ENCODE measurements at regions not wholly inside any gene's neighbourhood (a gene's known extent, or its start where the extent isn't known, plus 50 kb on each side); places are given as distances from the start of the nearest gene placed in this dataset.
"Not testable (repeated sequence)": the region's sequence is repeated elsewhere in the genome, so short reads cannot be mapped to it uniquely, and the experiment has no call there.

DNA sequence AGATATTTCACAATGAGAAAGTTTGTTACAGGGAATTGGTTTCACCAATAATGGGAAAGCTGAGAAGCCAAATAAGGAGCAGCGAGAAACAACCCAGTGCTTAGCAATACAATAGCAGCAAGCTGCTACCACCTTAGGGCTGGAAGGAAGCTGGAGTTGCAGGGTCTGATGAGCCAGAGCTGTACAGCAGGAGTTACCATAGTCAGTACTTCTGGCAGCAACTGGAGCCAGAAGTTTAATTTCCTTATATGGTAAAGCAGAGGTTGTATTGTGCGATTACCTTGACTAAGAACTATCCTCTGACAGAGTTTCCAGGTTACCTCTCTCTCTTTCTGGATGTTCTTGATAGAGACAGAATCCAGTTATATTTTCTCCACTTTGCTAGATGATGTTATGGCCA, 137.1 kb upstream of the OLIG3 start:
- no peak overlapping the region for H3K4me3 Mint-ChIP-seq
- intact Hi-C loops (cut with micrococcal nuclease): no loop called here
- no peaks in the 10 kb centered on the region for H3K9me3 Mint-ChIP-seq
- H3K36me3 Mint-ChIP-seq (ENCODE audit: low read depth): no peaks in the 10 kb centered on the region
- no peak for DNase-seq (ENCODE audit: low spot score)
- no peaks in the 10 kb centered on the region for H3K4me1 Mint-ChIP-seq (ENCODE audit: low read depth)
- H3K27me3 Mint-ChIP-seq (ENCODE audit: insufficient read depth): peaks cover 13% of the 10 kb centered on the region
- H3K27ac Mint-ChIP-seq: no peak overlapping the region

DNA sequence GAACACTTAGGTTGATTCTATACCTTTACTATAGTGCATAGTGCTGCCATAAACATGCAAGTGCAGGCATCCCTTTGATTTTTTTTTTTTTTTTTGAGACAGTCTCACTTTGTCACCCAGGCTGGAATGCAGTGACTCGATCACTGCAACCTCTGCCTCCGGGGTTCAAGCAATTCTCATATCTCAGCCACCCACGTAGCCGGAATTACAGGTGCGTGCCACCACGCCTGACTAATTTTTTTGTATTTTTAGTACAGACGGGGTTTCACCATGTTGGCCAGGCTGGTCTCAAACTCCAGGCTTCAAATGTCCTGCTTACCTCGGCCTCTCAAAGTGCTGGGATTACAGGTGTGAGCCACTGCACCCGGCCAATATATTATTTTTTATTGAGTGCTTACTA, 140.0 kb upstream of the OLIG3 start:
- DNase-seq (ENCODE audit: low spot score); H3K27ac Mint-ChIP-seq; H3K4me3 Mint-ChIP-seq; H3K36me3 Mint-ChIP-seq (ENCODE audit: low read depth); intact Hi-C loops (cut with micrococcal nuclease); H3K9me3 Mint-ChIP-seq: not testable (repeated sequence)
- H3K27me3 Mint-ChIP-seq (ENCODE audit: insufficient read depth): peaks cover 11% of the 10 kb centered on the region
- H3K4me1 Mint-ChIP-seq (ENCODE audit: low read depth): peaks cover 10% of the 10 kb centered on the region

DNA sequence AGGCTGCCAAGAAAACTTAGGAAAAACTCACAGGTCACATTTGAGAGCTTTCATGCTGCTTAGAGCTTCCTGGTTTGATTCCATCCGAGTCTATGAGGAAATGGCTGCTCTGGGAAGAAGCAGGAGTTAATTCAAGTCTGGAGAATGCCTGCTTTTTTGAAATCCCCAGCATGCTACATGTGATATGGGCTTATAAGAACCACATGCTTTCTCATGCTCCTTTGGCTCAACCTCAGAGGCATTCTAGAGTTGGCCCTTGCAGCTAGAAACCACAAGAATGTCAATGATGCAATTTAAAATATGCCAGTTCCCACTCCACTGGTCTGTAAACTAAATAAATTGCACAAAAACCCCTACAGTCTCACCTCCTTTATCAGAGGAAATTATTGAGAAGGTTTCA, 142.9 kb upstream of the OLIG3 start:
- Mint-ChIP-seq H3K4me1 (ENCODE audit: low read depth) (peaks cover 16% of the 10 kb centered on the region), H3K27me3 (ENCODE audit: insufficient read depth) (peaks cover 9% of the 10 kb centered on the region), H3K4me3 (no peak overlapping the region), H3K9me3 (no peaks in the 10 kb centered on the region), H3K36me3 (ENCODE audit: low read depth) (no peaks in the 10 kb centered on the region), H3K27ac (no peak overlapping the region)
- intact Hi-C loops (cut with micrococcal nuclease): no loop called here
- no peak for DNase-seq (ENCODE audit: low spot score)

DNA sequence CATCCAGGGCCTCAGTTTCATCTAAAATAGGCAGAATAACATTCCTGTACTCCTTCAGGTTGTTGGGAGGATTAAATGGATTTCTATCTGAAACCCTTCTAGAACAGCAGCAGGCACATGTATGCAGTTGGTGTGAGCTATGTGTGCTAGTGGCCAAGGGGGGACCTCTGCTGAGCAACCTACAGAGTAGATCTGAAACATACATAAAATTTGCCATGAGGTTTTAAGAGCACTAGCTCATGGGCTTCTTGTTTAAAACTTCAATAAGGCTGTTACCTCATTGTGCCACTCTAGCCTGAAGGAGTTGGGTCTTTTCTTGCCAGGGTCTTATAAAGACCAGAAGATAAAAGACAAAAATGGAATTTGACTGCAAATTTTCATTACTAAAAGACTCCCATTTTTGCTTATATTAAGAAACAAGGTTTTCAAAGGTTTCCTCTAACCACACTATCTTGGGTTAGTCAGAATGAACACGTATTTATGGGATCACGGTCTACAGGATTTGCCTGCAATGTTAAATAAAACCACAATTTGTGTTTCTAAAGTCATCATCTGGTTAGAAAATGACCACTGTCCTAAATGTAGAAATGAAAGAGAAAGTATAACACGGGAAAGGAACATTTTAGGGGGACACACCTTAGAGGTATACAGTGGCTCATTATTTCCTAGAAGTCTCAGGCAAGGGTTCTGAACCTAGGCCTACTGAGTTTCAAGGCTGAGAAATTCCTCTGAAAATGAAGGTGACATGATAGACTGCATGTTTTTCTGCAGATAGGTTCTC, 144.9 kb upstream of the OLIG3 start:
- no peaks in the 10 kb centered on the region for H3K9me3 Mint-ChIP-seq
- DNase-seq (ENCODE audit: low spot score): no peak
- no peak overlapping the region for H3K27ac Mint-ChIP-seq
- H3K4me3 Mint-ChIP-seq: peak overlapping the region; percentile 2
- H3K4me1 Mint-ChIP-seq (ENCODE audit: low read depth): peaks cover 16% of the 10 kb centered on the region
- intact Hi-C loops (cut with micrococcal nuclease): no loop called here
- no peaks in the 10 kb centered on the region for H3K36me3 Mint-ChIP-seq (ENCODE audit: low read depth)
- H3K27me3 Mint-ChIP-seq (ENCODE audit: insufficient read depth): peaks cover 3% of the 10 kb centered on the region

DNA sequence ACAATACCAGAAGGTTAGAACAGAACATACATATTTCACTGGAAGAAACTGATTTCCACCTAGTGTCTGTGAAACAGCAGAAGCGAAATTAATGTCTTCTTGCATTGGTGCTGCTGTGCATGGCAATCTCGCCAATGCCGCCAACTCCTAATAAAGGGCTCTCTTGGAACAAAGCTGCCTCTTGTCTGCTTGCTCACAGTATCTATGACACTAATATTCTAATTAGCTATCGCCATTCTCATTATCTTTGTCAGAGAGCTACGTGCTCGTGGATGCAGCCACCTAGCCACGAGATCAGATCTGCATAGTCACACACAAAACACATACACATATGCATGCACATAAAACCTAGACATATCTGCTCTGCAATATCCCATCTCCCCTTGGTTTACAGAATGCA, 145.9 kb upstream of the OLIG3 start:
- peaks cover 3% of the 10 kb centered on the region for H3K27me3 Mint-ChIP-seq (ENCODE audit: insufficient read depth)
- no peak for DNase-seq (ENCODE audit: low spot score)
- peaks cover 21% of the 10 kb centered on the region for H3K4me1 Mint-ChIP-seq (ENCODE audit: low read depth)
- no peak overlapping the region for H3K27ac Mint-ChIP-seq
- no peak overlapping the region for H3K4me3 Mint-ChIP-seq
- intact Hi-C loops (cut with micrococcal nuclease): loop anchor here (2.0 to 5.0 kb wide), 4 partner anchors 148 to 793 kb away; partner anchors contain the start of gene OLIG3
- no peaks in the 10 kb centered on the region for H3K36me3 Mint-ChIP-seq (ENCODE audit: low read depth)
- no peaks in the 10 kb centered on the region for H3K9me3 Mint-ChIP-seq

- no peaks in the 10 kb centered on the region for H3K36me3 Mint-ChIP-seq (ENCODE audit: low read depth)
- H3K4me1 Mint-ChIP-seq (ENCODE audit: low read depth): peaks cover 21% of the 10 kb centered on the region
- DNase-seq (ENCODE audit: low spot score): peak; percentile 49
- peaks cover 3% of the 10 kb centered on the region for H3K27me3 Mint-ChIP-seq (ENCODE audit: insufficient read depth)
- no peaks in the 10 kb centered on the region for H3K9me3 Mint-ChIP-seq
- H3K4me3 Mint-ChIP-seq: no peak overlapping the region
- intact Hi-C loops (cut with micrococcal nuclease): loop anchor here (1.0 to 5.0 kb wide), 11 partner anchors 149 to 795 kb away; partner anchors contain the start of gene OLIG3
- no peak overlapping the region for H3K27ac Mint-ChIP-seq
These were observed 147.4 kb upstream of the OLIG3 start for GRCh38 chr6:137641474-137642077.

DNA sequence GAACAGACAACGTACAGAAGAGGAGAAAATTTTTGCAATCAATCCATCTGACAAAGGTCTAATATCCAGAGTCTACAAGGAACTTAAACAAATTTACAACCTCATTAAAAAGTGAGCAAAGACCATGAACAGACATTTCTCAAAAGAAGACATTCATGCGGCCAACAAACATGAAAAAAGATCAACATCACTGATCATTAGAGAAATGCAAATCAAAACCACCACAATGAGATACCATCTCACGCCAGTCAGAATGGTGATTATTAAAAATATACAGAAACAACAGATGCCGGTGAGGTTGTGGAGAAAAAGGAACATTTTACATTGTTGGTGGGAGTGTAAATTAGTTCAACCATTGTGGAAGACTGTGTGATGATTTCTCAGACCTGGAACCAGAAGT, 149.0 kb upstream of the OLIG3 start:
- peaks cover 23% of the 10 kb centered on the region for H3K4me1 Mint-ChIP-seq (ENCODE audit: low read depth)
- not testable (repeated sequence) for H3K9me3 Mint-ChIP-seq; DNase-seq (ENCODE audit: low spot score); H3K4me3 Mint-ChIP-seq; H3K27me3 Mint-ChIP-seq (ENCODE audit: insufficient read depth); H3K36me3 Mint-ChIP-seq (ENCODE audit: low read depth); H3K27ac Mint-ChIP-seq
- intact Hi-C loops (cut with micrococcal nuclease): loop anchor here (5.0 kb wide), 2 partner anchors 151 to 486 kb away; partner anchors contain the start of gene OLIG3

GRCh38 chr6:137643644-137644043, 149.4 kb upstream of the OLIG3 start:
- H3K27ac Mint-ChIP-seq; H3K27me3 Mint-ChIP-seq (ENCODE audit: insufficient read depth); H3K36me3 Mint-ChIP-seq (ENCODE audit: low read depth); H3K9me3 Mint-ChIP-seq; DNase-seq (ENCODE audit: low spot score); H3K4me3 Mint-ChIP-seq: not testable (repeated sequence)
- intact Hi-C loops (cut with micrococcal nuclease): loop anchor here (5.0 kb wide), 2 partner anchors 151 to 486 kb away; partner anchors contain the start of gene OLIG3
- peaks cover 23% of the 10 kb centered on the region for H3K4me1 Mint-ChIP-seq (ENCODE audit: low read depth)

DNA sequence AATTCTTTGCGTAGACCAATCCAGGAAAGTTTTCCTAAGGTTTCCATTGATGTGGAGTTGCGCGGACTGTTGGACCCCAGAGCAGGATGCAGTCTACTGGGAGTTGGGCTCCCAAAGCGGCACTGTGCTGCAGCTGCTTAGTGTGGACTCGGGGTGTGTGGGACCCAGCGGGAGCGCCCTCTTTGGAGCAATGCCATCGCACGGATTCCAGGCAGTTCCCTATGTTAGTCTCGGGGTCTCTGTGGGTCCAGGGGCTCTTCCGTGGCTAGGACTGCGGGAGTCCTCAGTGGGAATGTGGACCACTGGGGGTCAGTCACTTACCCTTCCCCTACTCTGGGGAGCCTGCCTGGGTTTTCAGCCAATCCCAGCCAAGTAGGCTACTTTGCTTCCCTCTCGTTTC, 151.7 kb upstream of the OLIG3 start:
- Mint-ChIP-seq H3K27ac (no peak overlapping the region), H3K4me3 (no peak overlapping the region), H3K9me3 (no peaks in the 10 kb centered on the region), H3K36me3 (ENCODE audit: low read depth) (no peaks in the 10 kb centered on the region), H3K27me3 (ENCODE audit: insufficient read depth) (peaks cover 5% of the 10 kb centered on the region), H3K4me1 (ENCODE audit: low read depth) (peaks cover 13% of the 10 kb centered on the region)
- DNase-seq (ENCODE audit: low spot score): no peak
- intact Hi-C loops (cut with micrococcal nuclease): no loop called here

DNA sequence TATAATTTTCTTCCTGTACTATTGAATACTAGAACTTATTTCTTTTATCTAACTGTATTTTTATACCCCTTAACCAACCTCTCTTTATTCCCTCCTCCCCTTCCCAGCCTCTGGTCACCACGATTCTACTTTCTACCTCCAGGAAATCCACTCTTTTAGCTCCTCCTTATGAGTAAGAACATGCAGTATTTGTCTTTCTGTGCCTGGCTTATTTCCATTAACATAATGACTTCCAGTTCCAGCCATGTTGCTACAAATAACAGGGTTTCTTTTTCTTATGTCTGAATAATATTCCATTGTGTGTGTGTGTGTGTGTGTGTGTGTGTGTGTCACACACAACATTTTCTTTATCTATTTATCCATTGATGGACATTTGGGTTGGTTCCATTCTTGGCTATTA, 152.3 kb upstream of the OLIG3 start:
- intact Hi-C loops (cut with micrococcal nuclease): no loop called here
- peaks cover 13% of the 10 kb centered on the region for H3K4me1 Mint-ChIP-seq (ENCODE audit: low read depth)
- DNase-seq (ENCODE audit: low spot score): no peak
- H3K9me3 Mint-ChIP-seq: no peaks in the 10 kb centered on the region
- H3K4me3 Mint-ChIP-seq: no peak overlapping the region
- peaks cover 5% of the 10 kb centered on the region for H3K27me3 Mint-ChIP-seq (ENCODE audit: insufficient read depth)
- H3K27ac Mint-ChIP-seq: no peak overlapping the region
- H3K36me3 Mint-ChIP-seq (ENCODE audit: low read depth): no peaks in the 10 kb centered on the region

- Mint-ChIP-seq H3K4me3 (no peak overlapping the region), H3K27ac (no peak overlapping the region), H3K9me3 (no peaks in the 10 kb centered on the region), H3K4me1 (ENCODE audit: low read depth) (peaks cover 13% of the 10 kb centered on the region), H3K27me3 (ENCODE audit: insufficient read depth) (peaks cover 5% of the 10 kb centered on the region), H3K36me3 (ENCODE audit: low read depth) (no peaks in the 10 kb centered on the region)
- intact Hi-C loops (cut with micrococcal nuclease): no loop called here
- DNase-seq (ENCODE audit: low spot score): no peak
These were observed 153.7 kb upstream of the OLIG3 start for GRCh38 chr6:137647762-137648447.

DNA sequence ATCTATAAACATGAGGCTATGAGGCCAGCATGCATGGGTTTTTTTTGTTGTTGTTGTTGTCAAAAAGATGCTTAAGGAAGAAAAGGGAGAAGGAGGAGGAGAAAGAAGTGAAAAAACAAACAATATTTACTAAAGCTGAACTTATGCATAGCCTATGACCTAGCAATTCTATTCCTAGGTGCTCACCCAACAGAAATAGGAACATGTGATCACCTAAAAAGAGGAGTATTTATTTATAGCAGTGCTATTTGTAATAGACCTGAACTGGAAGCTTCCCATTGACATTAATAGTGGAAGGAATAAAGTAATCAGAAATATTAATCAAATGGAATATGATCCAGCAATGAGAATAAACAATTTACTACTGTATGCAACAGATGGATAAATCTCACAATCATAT, 156.5 kb upstream of the OLIG3 start:
- H3K9me3 Mint-ChIP-seq: peaks cover 4% of the 10 kb centered on the region
- peaks cover 8% of the 10 kb centered on the region for H3K4me1 Mint-ChIP-seq (ENCODE audit: low read depth)
- intact Hi-C loops (cut with micrococcal nuclease): no loop called here
- no peak overlapping the region for H3K4me3 Mint-ChIP-seq
- peaks cover 5% of the 10 kb centered on the region for H3K27me3 Mint-ChIP-seq (ENCODE audit: insufficient read depth)
- DNase-seq (ENCODE audit: low spot score): no peak
- H3K36me3 Mint-ChIP-seq (ENCODE audit: low read depth): peaks cover 3% of the 10 kb centered on the region
- no peak overlapping the region for H3K27ac Mint-ChIP-seq

GRCh38 chr6:137651178-137651577, 157.0 kb upstream of the OLIG3 start:
- peaks cover 3% of the 10 kb centered on the region for H3K36me3 Mint-ChIP-seq (ENCODE audit: low read depth)
- H3K9me3 Mint-ChIP-seq: peaks cover 4% of the 10 kb centered on the region
- H3K27ac Mint-ChIP-seq: no peak overlapping the region
- DNase-seq (ENCODE audit: low spot score): no peak
- H3K4me1 Mint-ChIP-seq (ENCODE audit: low read depth): peaks cover 8% of the 10 kb centered on the region
- no peak overlapping the region for H3K4me3 Mint-ChIP-seq
- intact Hi-C loops (cut with micrococcal nuclease): no loop called here
- peaks cover 5% of the 10 kb centered on the region for H3K27me3 Mint-ChIP-seq (ENCODE audit: insufficient read depth)
